Neural crest cell (in vitro differentiated cells): ENCODE measurements at regions not wholly inside any gene's neighbourhood (a gene's known extent, or its start where the extent isn't known, plus 50 kb on each side); places are given as distances from the start of the nearest gene placed in this dataset.

Experiments
- DNase-seq: peaks from one replicate; pipeline ENCODE4 v3.0.0; 2021; ENCODE audit warnings: low read depth, mixed read lengths, low spot score
- H3K27ac Mint-ChIP-seq: one replicate; pipeline ENCODE4 v1.8.0; 2021; ENCODE audit warnings: mild to moderate bottlenecking, mixed read lengths; ENCODE audit not compliant: unreplicated experiment
- H3K27me3 Mint-ChIP-seq: 2 replicates; pipeline ENCODE4 v1.8.0; 2021; ENCODE audit warnings: low read depth, mild to moderate bottlenecking, mixed read lengths
- H3K36me3 Mint-ChIP-seq: 2 replicates; pipeline ENCODE4 v1.8.0; 2021; ENCODE audit warnings: low read depth, mild to moderate bottlenecking, mixed read lengths
- H3K4me1 Mint-ChIP-seq: 2 replicates; pipeline ENCODE4 v1.8.0; 2021; ENCODE audit warnings: mixed read lengths
- H3K4me3 Mint-ChIP-seq: one replicate; pipeline ENCODE4 v1.8.0; 2021; ENCODE audit warnings: mild to moderate bottlenecking, mixed read lengths
- H3K9me3 Mint-ChIP-seq: 2 replicates; pipeline ENCODE4 v1.8.0; 2021; ENCODE audit warnings: mixed read lengths
- CTCF ChIP-seq: fragments of 200-600 bp; sonication (generic); conservative IDR thresholded peaks from 2 replicates; pipeline ENCODE4 v1.5.0; 2021; ENCODE audit warnings: antibody characterized with exemption, mild to moderate bottlenecking

- Mint-ChIP-seq H3K4me3 (peak overlapping the region; percentile 7), H3K27ac (no peak overlapping the region), H3K4me1 (peaks cover 59% of the 10 kb centered on the region), H3K9me3 (peaks cover 11% of the 10 kb centered on the region), H3K27me3 (no peaks in the 10 kb centered on the region), H3K36me3 (peaks cover 14% of the 10 kb centered on the region)
- no peak for DNase-seq
- TF ChIP-seq CTCF: no peak
Measured at GRCh38 chr2:6421138-6421730, 444.5 kb downstream of the CMPK2 start.

- H3K9me3 Mint-ChIP-seq: peaks cover 8% of the 10 kb centered on the region
- H3K4me1 Mint-ChIP-seq: peaks cover 62% of the 10 kb centered on the region
Measured at GRCh38 chr2:6421888-6422287, 443.8 kb downstream of the CMPK2 start.

GRCh38 chr2:6423157-6423556 lies 442.6 kb downstream of the CMPK2 start:
- peaks cover 9% of the 10 kb centered on the region for H3K36me3 Mint-ChIP-seq
- peaks cover 11% of the 10 kb centered on the region for H3K9me3 Mint-ChIP-seq
- TF ChIP-seq CTCF: no peak
- peaks cover 64% of the 10 kb centered on the region for H3K4me1 Mint-ChIP-seq
- DNase-seq: no peak
- H3K27me3 Mint-ChIP-seq: no peaks in the 10 kb centered on the region
- no peak overlapping the region for H3K4me3 Mint-ChIP-seq
- no peak overlapping the region for H3K27ac Mint-ChIP-seq

More at GRCh38 chr2:6421888-6422287, 443.8 kb downstream of the CMPK2 start:
- peak overlapping the region; percentile 73 for H3K27ac Mint-ChIP-seq
- peaks cover 10% of the 10 kb centered on the region for H3K36me3 Mint-ChIP-seq
- H3K27me3 Mint-ChIP-seq: no peaks in the 10 kb centered on the region
- no peak overlapping the region for H3K4me3 Mint-ChIP-seq
- TF ChIP-seq CTCF: no peak
- no peak for DNase-seq

GRCh38 chr2:6423944-6424343 lies 441.8 kb downstream of the CMPK2 start:
- H3K27ac Mint-ChIP-seq: peak overlapping the region; percentile 68
- TF ChIP-seq CTCF: no peak
- H3K27me3 Mint-ChIP-seq: no peaks in the 10 kb centered on the region
- H3K9me3 Mint-ChIP-seq: peaks cover 7% of the 10 kb centered on the region
- DNase-seq: no peak
- H3K4me1 Mint-ChIP-seq: peaks cover 56% of the 10 kb centered on the region
- H3K36me3 Mint-ChIP-seq: peaks cover 3% of the 10 kb centered on the region
- H3K4me3 Mint-ChIP-seq: peak overlapping the region; percentile 12

GRCh38 chr2:6425032-6425431 lies 440.7 kb downstream of the CMPK2 start:
- peaks cover 54% of the 10 kb centered on the region for H3K4me1 Mint-ChIP-seq
- no peaks in the 10 kb centered on the region for H3K27me3 Mint-ChIP-seq
- no peak overlapping the region for H3K4me3 Mint-ChIP-seq
- no peak for DNase-seq
- no peak overlapping the region for H3K27ac Mint-ChIP-seq
- TF ChIP-seq CTCF: no peak
- H3K36me3 Mint-ChIP-seq: peaks cover 3% of the 10 kb centered on the region
- peaks cover 7% of the 10 kb centered on the region for H3K9me3 Mint-ChIP-seq
